ENCODE measurements at regions not wholly inside any gene's neighbourhood (a gene's known extent, or its start where the extent isn't known, plus 50 kb on each side); places are given as distances from the start of the nearest gene placed in this dataset.

DNA sequence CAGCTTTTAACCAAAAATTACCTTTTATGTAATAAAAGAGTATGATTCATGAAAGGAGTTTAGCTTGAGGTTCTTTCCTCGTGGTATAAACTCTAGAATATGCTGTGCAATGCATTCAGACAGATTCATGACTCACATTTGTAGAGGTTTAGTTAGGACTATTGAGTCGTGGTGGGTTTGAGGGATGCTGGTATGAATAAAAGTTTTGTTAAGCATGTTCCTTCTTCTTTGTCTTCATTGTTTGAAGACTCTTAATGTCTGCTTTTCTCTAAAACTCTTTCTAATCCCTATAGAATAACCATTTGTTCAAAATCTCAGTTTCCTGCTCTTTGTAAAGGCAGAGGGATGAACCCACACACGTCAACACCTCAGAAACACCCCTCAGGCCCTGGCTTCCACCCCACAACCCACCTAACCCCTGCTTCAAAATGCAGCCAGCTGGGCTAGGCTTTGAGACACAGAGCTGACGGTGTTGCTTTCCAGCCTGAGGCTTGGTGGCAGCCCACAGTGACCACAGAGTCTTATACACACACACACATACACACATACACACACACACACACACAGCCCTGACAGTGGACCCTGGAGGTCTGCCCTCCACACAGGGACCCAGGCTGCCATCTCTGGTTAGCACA lies 69.0 kb upstream of the IRX1 start:
- ChIA-PET POLR2A (no interaction called here), CTCF (no interaction called here)
- no TSS peak for BruUV-seq (replicated peaks)
- Histone ChIP-seq H3K4me1 (ENCODE audit: control insufficient read depth, insufficient read depth, low read length) (no peaks in the 10 kb centered on the region), H3K27ac (ENCODE audit: low read length) (no peak overlapping the region), H3K27me3 (ENCODE audit: control insufficient read depth, insufficient read depth, low read length) (no peaks in the 10 kb centered on the region), H3K9me3 (ENCODE audit: control insufficient read depth, insufficient read depth, low read depth, low read length) (no peaks in the 10 kb centered on the region), H3K36me3 (ENCODE audit: control insufficient read depth, insufficient read depth, low read length) (no peaks in the 10 kb centered on the region), H3K4me3 (ENCODE audit: low read depth in 2 of 2, low read length in 2 of 2) (no peak overlapping the region)
- ATAC-seq (no peak), DNase-seq (ENCODE audit: low read depth, low spot score) (no peak)
- in situ Hi-C loops (cut with HindIII; ENCODE audit: low pct_unique_long_range_greater_than_20kb, low sequenced_read_pairs): no loop called here
- no peak for TF ChIP-seq CTCF (IDR thresholded peaks at IDR 0.05)
- no peak for TF ChIP-seq POLR2AphosphoS5 (IDR thresholded peaks at IDR 0.05; ENCODE audit: low read depth, low read length)
- TF ChIP-seq REST (IDR thresholded peaks at IDR 0.05; ENCODE audit: insufficient read depth in 1 of 2, low read depth in 2 of 2, low read length in 1 of 2): no peak
- TF ChIP-seq SIN3A (IDR thresholded peaks at IDR 0.05; ENCODE audit: borderline replicate concordance, insufficient read depth, low read depth, low read length): no peak
- intact Hi-C loops (cut with micrococcal nuclease; ENCODE audit: unreplicated experiment): no loop called here

DNA sequence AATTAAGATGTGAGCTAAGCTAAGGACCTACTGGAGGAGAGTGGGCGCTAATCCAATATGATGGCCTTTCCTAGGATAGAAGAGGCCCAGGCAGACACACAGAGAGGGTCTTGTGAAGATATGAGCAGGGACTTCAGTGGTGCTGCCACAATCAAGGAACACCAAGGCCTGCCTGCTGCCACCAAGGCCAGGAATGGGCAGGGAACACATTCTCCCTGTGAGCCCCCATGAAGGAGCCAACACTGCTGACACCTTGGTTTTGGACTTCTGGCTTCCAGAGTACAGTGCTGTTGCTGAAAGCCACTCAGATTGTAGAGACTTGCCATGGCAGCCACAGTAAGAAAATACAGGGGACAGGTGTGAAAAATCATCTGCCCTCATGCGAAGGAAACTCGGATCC lies 73.1 kb upstream of the IRX1 start:
- no peaks in the 10 kb centered on the region for H3K4me1 ChIP-seq (ENCODE audit: control insufficient read depth, insufficient read depth, low read length)
- in situ Hi-C loops (cut with HindIII; ENCODE audit: low pct_unique_long_range_greater_than_20kb, low sequenced_read_pairs): no loop called here
- no peaks in the 10 kb centered on the region for H3K27me3 ChIP-seq (ENCODE audit: control insufficient read depth, insufficient read depth, low read length)
- H3K9me3 ChIP-seq (ENCODE audit: control insufficient read depth, insufficient read depth, low read depth, low read length): no peaks in the 10 kb centered on the region
- no peak for DNase-seq (ENCODE audit: low read depth, low spot score)
- no peak overlapping the region for H3K4me3 ChIP-seq (ENCODE audit: low read depth in 2 of 2, low read length in 2 of 2)
- no peaks in the 10 kb centered on the region for H3K36me3 ChIP-seq (ENCODE audit: control insufficient read depth, insufficient read depth, low read length)
- no peak for ATAC-seq
- ChIA-PET CTCF (no interaction called here), POLR2A (no interaction called here)
- BruUV-seq (replicated peaks): no TSS peak
- TF ChIP-seq POLR2AphosphoS5 (IDR thresholded peaks at IDR 0.05; ENCODE audit: low read depth, low read length) (no peak), SIN3A (IDR thresholded peaks at IDR 0.05; ENCODE audit: borderline replicate concordance, insufficient read depth, low read depth, low read length) (no peak), TCF7L2 (IDR thresholded peaks at IDR 0.05; ENCODE audit: low read depth, low read length) (no peak), CTCF (IDR thresholded peaks at IDR 0.05) (no peak), REST (IDR thresholded peaks at IDR 0.05; ENCODE audit: insufficient read depth in 1 of 2, low read depth in 2 of 2, low read length in 1 of 2) (no peak)
- no peak overlapping the region for H3K27ac ChIP-seq (ENCODE audit: low read length)
- intact Hi-C loops (cut with micrococcal nuclease; ENCODE audit: unreplicated experiment): no loop called here

Measured in Panc1 (cell line).